GM11168 (cell line): ENCODE measurements at regions not wholly inside any gene's neighbourhood (a gene's known extent, or its start where the extent isn't known, plus 50 kb on each side); places are given as distances from the start of the nearest gene placed in this dataset.

ENCODE experiments used
- in situ Hi-C: fragments of 300-500 bp; cut with MboI; formaldehyde crosslinking; loops from one replicate; pipeline ENCODE4 v1.12.0; 2022; ENCODE audit warnings: low sequenced_read_pairs; ENCODE audit not compliant: unreplicated experiment

- in situ Hi-C loops, result no loop called here
Observed at GRCh38 chr10:6305401-6306321, 102.9 kb downstream of the PFKFB3 start.

GRCh38 chr10:6306917-6307316 lies 104.2 kb downstream of the PFKFB3 start:
- in situ Hi-C loops, result no loop called here

GRCh38 chr10:6309816-6310215 lies 107.1 kb downstream of the PFKFB3 start:
- in situ Hi-C loops, result no loop called here

- in situ Hi-C loops, result no loop called here
Observed at GRCh38 chr10:6310977-6311376, 108.2 kb downstream of the PFKFB3 start.

- in situ Hi-C loops, result no loop called here
Observed at GRCh38 chr10:6311700-6312330, 109.1 kb downstream of the PFKFB3 start.

- in situ Hi-C loops, result no loop called here
Observed at GRCh38 chr10:6312636-6313035, 109.9 kb downstream of the PFKFB3 start.

- in situ Hi-C loops, result no loop called here
Observed at GRCh38 chr10:6313111-6313895, 110.6 kb downstream of the PFKFB3 start.

GRCh38 chr10:6314620-6315205 lies 112.0 kb downstream of the PFKFB3 start:
- in situ Hi-C loops, result no loop called here

- in situ Hi-C loops, result no loop called here
Observed at GRCh38 chr10:6319119-6319518, 116.4 kb downstream of the PFKFB3 start.

GRCh38 chr10:6320320-6321010 lies 117.7 kb downstream of the PFKFB3 start:
- in situ Hi-C loops, result no loop called here

GRCh38 chr10:6321880-6322279 lies 119.1 kb downstream of the PFKFB3 start:
- in situ Hi-C loops, result no loop called here

- in situ Hi-C loops, result no loop called here
Observed at GRCh38 chr10:6322805-6323204, 120.1 kb downstream of the PFKFB3 start.

- in situ Hi-C loops, result no loop called here
Observed at GRCh38 chr10:6327961-6328698, 125.4 kb downstream of the PFKFB3 start.

GRCh38 chr10:6328699-6329423 lies 126.1 kb downstream of the PFKFB3 start:
- in situ Hi-C loops, result no loop called here

- in situ Hi-C loops, result no loop called here
Observed at GRCh38 chr10:6333086-6333485, 130.4 kb downstream of the PFKFB3 start.

- in situ Hi-C loops, result no loop called here
Observed at GRCh38 chr10:6333973-6334372, 131.2 kb downstream of the PFKFB3 start.

GRCh38 chr10:6336016-6336415 lies 133.3 kb downstream of the PFKFB3 start:
- in situ Hi-C loops, result no loop called here

- in situ Hi-C loops, result no loop called here
Observed at GRCh38 chr10:6337382-6337781, 134.7 kb downstream of the PFKFB3 start.

- in situ Hi-C loops, result no loop called here
Observed at GRCh38 chr10:6338361-6338760, 135.6 kb downstream of the PFKFB3 start.
